ENCODE measurements at regions not wholly inside any gene's neighbourhood (a gene's known extent, or its start where the extent isn't known, plus 50 kb on each side); places are given as distances from the start of the nearest gene placed in this dataset.

GRCh38 chr18:75132098-75132870, 76.7 kb downstream of the PTGR3 start:
- no peak for DNase-seq (ENCODE audit: low read depth)
- in situ Hi-C loops (cut with HindIII; ENCODE audit: low pct_unique_long_range_greater_than_20kb, low sequenced_read_pairs): no loop called here

GRCh38 chr18:75131381-75132000, 77.4 kb downstream of the PTGR3 start:
- in situ Hi-C loops (cut with HindIII; ENCODE audit: low pct_unique_long_range_greater_than_20kb, low sequenced_read_pairs): no loop called here
- no peak for DNase-seq (ENCODE audit: low read depth)

GRCh38 chr18:75130591-75131328, 78.2 kb downstream of the PTGR3 start:
- in situ Hi-C loops (cut with HindIII; ENCODE audit: low pct_unique_long_range_greater_than_20kb, low sequenced_read_pairs): no loop called here
- DNase-seq (ENCODE audit: low read depth): no peak

GRCh38 chr18:75129717-75130477, 79.0 kb downstream of the PTGR3 start:
- in situ Hi-C loops (cut with HindIII; ENCODE audit: low pct_unique_long_range_greater_than_20kb, low sequenced_read_pairs): no loop called here
- no peak for DNase-seq (ENCODE audit: low read depth)

GRCh38 chr18:75128911-75129716, 79.8 kb downstream of the PTGR3 start:
- DNase-seq (ENCODE audit: low read depth): no peak
- in situ Hi-C loops (cut with HindIII; ENCODE audit: low pct_unique_long_range_greater_than_20kb, low sequenced_read_pairs): no loop called here

- in situ Hi-C loops (cut with HindIII; ENCODE audit: low pct_unique_long_range_greater_than_20kb, low sequenced_read_pairs): no loop called here
- no peak for DNase-seq (ENCODE audit: low read depth)
These were observed 80.8 kb downstream of the PTGR3 start for GRCh38 chr18:75128051-75128605.

- in situ Hi-C loops (cut with HindIII; ENCODE audit: low pct_unique_long_range_greater_than_20kb, low sequenced_read_pairs): no loop called here
- DNase-seq (ENCODE audit: low read depth): no peak
These were observed 81.6 kb downstream of the PTGR3 start for GRCh38 chr18:75127143-75128021.

GRCh38 chr18:75125382-75126331, 83.3 kb downstream of the PTGR3 start:
- DNase-seq (ENCODE audit: low read depth): peak; percentile 10
- in situ Hi-C loops (cut with HindIII; ENCODE audit: low pct_unique_long_range_greater_than_20kb, low sequenced_read_pairs): no loop called here

- no peak for DNase-seq (ENCODE audit: low read depth)
- in situ Hi-C loops (cut with HindIII; ENCODE audit: low pct_unique_long_range_greater_than_20kb, low sequenced_read_pairs): no loop called here
These were observed 84.0 kb downstream of the PTGR3 start for GRCh38 chr18:75124991-75125381.

GRCh38 chr18:75124551-75124950, 84.4 kb downstream of the PTGR3 start:
- in situ Hi-C loops (cut with HindIII; ENCODE audit: low pct_unique_long_range_greater_than_20kb, low sequenced_read_pairs): no loop called here
- DNase-seq (ENCODE audit: low read depth): no peak

- in situ Hi-C loops (cut with HindIII; ENCODE audit: low pct_unique_long_range_greater_than_20kb, low sequenced_read_pairs): no loop called here
These were observed 85.8 kb downstream of the PTGR3 start for GRCh38 chr18:75123113-75123512.

GRCh38 chr18:75122334-75122958, 86.5 kb downstream of the PTGR3 start:
- DNase-seq (ENCODE audit: low read depth): no peak
- in situ Hi-C loops (cut with HindIII; ENCODE audit: low pct_unique_long_range_greater_than_20kb, low sequenced_read_pairs): no loop called here

More at GRCh38 chr18:75123113-75123512, 85.8 kb downstream of the PTGR3 start:
- DNase-seq (ENCODE audit: low read depth): no peak

GRCh38 chr18:75121266-75121665, 87.7 kb downstream of the PTGR3 start:
- no peak for DNase-seq (ENCODE audit: low read depth)
- in situ Hi-C loops (cut with HindIII; ENCODE audit: low pct_unique_long_range_greater_than_20kb, low sequenced_read_pairs): no loop called here

GRCh38 chr18:75120521-75120920, 88.4 kb downstream of the PTGR3 start:
- in situ Hi-C loops (cut with HindIII; ENCODE audit: low pct_unique_long_range_greater_than_20kb, low sequenced_read_pairs): no loop called here
- no peak for DNase-seq (ENCODE audit: low read depth)

GRCh38 chr18:75116809-75117208, 92.1 kb downstream of the PTGR3 start:
- no peak for DNase-seq (ENCODE audit: low read depth)
- in situ Hi-C loops (cut with HindIII; ENCODE audit: low pct_unique_long_range_greater_than_20kb, low sequenced_read_pairs): no loop called here
